NCI-H526 treated with DMSO at 0.1 percent for 48 hours (cell line): ENCODE measurements at regions not wholly inside any gene's neighbourhood (a gene's known extent, or its start where the extent isn't known, plus 50 kb on each side); places are given as distances from the start of the nearest gene placed in this dataset.
"Not testable (repeated sequence)": the region's sequence is repeated elsewhere in the genome, so short reads cannot be mapped to it uniquely, and the experiment has no call there.

Experiments
- DNase-seq: peaks from one replicate; lab custom pipeline; 2025; lab: John Stamatoyannopoulos, UW

DNA sequence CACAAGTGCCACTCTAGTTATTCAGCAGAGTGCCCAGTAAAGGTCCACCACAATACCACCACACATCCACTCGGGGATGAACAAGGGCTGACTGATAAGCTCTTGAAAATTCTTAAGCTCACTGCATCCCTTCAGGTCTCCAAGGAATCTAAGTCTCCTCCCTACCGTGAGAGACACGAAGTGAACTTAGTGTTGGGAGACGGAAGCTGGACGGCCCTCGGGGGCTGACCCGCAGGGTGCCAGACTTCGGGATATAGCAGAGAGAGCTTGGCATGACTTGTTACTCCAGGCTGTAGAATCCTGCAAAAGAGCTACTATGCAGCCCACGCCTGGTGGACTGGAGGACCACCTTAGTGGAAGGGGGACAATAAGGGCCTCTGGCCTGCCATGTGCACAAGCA is 75.1 kb downstream of the LYZL1 start:
- not testable (repeated sequence) for DNase-seq

GRCh38 chr10:29366206-29366605 is 77.3 kb downstream of the LYZL1 start:
- DNase-seq = not testable (repeated sequence)

GRCh38 chr10:29369419-29369818 is 80.5 kb downstream of the LYZL1 start:
- no peak for DNase-seq

DNA sequence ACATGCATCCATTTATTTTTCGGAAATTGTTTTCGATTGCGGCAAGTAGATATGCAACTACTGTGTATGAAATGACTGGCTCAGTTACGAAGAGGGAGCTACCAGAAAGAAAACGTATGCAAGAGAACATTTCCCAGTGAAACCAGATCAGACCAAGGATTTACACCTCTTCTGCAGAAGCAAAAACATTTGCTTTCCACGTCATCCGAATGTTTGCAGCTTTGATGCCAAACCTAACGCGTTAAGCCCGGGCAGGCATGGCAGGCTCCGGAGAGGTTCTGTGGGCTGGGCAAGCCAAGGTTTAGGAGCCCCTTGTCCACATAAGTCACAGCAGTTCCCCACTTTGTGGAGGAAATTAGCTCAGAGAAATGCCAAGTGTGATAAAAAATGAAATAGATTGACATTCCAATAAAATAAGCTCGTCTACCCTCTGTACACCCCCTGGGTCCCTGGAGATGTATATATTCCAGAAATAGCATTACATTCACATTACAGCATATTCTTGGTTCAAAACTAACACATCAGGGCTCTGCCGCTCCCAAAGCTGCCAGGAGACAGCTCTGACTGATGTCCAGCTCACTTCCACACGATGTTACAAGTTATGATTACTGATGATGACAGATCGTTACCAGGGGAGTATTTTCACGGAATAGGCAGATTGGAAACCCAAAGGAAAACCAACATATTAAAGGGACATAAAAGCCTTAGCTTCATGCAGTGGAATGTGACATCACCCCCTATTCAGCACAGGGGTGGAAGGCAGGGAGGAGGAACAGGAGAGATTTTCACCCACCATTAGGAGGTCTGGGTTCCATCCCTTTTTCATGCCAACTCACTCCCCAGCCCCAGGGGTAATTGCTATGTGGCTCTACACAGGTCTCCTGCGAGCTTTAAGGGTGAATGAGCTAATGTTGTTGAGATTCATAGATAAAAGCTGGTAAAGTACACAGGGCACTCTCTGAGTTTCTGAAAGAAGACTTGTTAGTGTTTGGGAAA is 81.5 kb downstream of the LYZL1 start:
- DNase-seq = no peak

GRCh38 chr10:29372920-29373319 is 84.0 kb downstream of the LYZL1 start:
- no peak for DNase-seq

- DNase-seq = no peak
Observed at GRCh38 chr10:29374162-29374561, 85.3 kb downstream of the LYZL1 start.

- DNase-seq = no peak
Observed at GRCh38 chr10:29375888-29376287, 87.0 kb downstream of the LYZL1 start.

DNA sequence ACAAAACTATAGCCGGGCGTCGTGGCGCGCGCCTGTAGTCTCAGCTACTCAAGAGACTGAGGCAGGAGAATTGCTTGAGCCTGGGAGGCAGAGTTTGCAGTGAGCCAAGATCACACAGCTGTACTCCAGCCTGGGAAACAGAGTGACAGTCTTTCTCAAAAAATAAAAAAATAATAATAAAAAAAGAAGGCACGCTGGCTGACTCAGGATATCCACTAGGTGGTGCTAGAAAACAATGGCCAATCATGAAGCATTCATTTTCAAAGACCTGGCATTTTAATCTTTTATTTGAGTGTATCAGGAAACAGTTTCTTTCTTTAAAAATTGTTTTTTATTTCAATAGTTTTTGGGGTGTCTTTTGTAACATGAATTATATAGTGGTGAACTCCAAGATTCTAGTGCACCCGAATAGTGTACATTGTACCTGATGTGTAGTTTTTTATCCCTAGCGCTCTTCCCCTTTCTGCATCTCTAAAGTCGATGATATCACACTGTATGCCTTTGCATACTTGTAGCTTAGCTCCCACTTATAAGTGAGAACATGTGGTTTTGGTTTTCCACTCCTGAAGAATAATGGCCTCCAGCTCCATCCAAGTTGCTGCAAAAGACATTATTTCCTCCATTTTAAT is 88.6 kb downstream of the LYZL1 start:
- no peak for DNase-seq

DNA sequence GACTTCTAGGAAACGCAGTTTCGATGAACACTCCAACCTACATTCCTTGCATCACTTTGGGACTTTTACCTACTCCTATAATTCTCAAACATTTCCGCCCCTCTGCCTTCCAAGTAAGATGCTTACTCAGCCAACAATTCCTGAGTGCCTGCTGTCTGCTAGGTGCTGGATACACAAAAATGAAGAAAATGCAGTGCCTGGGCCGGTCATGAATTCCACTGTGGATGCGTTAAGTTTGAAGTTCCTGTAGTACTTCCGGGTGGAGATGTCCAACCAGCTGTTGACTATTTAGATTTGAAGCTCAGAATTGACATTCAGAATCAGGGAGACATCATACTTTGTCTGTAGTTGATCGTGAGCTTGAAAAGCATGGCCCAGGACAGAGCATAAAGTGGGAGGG is 89.2 kb downstream of the LYZL1 start:
- DNase-seq = no peak

DNA sequence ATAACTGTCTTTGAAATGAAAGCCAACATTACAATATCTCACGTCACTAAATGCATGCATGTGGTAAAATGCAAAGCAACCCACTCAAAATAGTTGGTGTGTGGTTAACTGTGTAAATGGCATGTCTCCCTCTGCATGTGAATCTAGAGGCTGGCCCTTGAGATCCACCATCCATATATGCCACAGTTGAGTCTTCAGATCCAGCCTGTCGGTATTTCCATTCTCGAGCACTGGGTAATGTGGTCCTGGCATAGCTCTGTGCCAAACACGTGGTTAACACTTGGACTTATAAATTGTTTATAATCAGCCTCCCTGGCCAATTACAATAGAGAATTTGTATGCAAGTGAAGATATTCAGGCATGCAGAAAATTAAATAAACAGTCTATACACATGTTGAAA is 90.3 kb downstream of the LYZL1 start:
- no peak for DNase-seq

GRCh38 chr10:29379777-29380598 is 91.1 kb downstream of the LYZL1 start:
- not testable (repeated sequence) for DNase-seq

- not testable (repeated sequence) for DNase-seq
Observed at GRCh38 chr10:29380599-29381511, 92.0 kb downstream of the LYZL1 start.

DNA sequence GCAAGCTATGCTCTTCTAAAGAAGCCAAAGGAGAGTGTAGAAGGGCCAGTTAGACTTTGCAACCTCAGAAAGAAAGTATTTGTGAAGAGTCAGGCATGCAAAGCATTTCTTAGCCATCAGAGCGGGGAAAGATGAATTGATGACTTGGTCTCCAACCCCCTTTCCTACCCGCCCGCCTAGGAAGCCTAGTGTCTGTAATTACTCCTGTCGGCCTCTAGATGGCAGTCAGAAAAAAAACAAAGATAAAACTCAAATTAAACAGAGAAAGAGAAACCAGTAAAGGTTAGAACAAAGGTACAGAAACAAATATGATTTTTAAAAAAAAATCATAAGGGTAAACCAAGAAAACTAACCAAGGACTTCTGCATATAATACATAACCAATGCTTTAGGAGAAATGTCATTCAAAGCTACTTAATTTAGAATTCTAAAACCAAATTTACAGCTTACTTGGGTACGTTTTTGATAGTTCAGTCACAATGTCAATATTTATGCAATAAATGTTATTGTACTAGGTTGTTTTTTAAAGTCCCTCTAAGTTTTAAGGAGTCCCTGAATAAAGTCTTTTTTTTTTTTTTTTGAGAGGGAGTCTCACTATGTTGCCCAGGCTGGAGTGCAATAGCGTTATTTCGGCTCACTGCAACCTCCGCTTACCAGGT is 97.6 kb downstream of the LYZL1 start:
- DNase-seq = no peak

DNA sequence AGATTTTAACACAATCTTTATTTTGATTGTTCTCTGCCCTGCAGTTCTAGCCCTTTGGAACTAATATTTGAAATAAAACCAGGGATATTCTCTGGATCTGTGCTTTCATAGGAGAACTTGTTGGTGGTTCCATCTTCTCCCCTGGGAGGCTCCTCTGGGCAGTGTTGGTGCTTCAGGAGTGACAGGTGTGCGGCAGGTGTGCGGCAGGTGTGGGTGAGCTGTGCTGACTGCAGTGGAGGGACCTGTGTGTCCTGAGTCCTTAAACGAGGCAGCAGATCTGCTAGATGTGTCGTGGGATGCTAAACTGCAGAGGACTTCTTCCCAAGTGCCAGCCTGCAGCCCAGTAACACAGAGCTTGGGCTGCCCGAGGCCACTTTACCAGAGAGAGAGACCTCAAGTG is 98.4 kb downstream of the LYZL1 start:
- DNase-seq = peak; percentile 2

DNA sequence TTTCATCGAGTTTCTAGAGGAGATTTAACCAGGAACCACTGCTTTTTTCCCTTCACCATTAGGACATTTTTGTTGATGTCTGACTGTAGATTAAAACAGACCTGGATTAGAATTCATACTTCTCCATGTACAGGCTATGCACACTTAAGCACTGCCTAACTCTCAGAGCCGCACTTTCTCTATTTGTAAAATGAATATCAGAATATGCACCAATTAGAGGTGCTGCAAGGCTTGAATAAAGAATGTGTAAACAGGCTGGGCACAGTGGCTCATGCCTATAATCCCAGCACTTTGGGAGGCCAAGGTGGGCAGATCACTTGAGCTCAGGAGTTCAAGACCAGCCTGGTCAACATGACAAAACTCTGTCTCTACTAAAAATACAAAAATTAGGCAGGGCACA is 99.2 kb downstream of the LYZL1 start:
- DNase-seq = not testable (repeated sequence)

GRCh38 chr10:29389493-29389892 is 100.6 kb downstream of the LYZL1 start:
- DNase-seq = no peak

DNA sequence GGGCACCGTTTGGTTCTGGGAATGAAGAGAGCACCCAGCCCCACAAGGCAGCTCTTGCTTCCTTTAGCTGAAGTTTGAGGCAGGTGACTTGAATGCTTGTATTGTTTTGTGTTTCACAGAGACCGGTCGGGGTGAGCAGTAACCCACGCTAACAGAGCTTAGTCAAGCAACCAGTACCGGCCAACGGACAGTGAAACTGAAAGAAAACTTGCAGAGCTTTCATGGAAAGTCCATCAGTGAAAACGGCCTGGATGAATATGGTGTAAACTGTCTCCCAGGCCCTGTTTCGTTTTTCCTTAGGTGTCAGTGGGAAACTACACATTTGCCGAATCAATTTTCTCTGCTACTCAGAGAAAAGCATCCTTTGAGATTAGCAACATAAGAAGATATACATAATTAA is 101.1 kb downstream of the LYZL1 start:
- no peak for DNase-seq

DNA sequence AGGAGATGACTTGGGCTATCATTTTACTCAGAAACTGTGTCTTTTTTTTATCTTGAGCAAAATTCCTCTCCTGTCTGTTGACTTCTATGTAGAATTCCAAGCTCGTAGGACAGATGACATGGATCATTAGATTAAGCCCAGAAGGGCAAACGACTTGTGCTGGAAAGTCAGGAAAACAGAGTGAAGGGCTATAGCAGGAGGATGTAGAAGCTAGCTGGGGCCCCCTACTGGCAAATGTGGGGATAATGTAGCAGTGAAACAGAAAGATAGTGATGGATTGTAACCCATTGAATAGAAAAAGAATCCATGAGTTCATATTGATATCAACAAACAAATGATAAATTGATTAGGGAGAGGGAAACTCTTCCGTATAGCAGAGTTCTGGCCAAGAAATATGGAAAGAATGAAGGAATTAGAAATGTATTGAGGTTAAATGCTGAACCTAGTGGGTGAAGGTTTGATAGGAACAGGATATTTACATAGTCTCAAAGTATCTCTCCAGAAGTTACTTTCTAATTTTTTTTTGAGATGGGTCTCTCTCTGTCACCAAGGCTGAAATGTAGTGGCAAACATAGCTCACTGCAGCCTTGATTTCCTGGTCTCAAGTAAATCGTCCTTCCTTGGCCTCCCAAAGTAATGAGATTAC is 103.6 kb downstream of the LYZL1 start:
- DNase-seq = no peak

DNA sequence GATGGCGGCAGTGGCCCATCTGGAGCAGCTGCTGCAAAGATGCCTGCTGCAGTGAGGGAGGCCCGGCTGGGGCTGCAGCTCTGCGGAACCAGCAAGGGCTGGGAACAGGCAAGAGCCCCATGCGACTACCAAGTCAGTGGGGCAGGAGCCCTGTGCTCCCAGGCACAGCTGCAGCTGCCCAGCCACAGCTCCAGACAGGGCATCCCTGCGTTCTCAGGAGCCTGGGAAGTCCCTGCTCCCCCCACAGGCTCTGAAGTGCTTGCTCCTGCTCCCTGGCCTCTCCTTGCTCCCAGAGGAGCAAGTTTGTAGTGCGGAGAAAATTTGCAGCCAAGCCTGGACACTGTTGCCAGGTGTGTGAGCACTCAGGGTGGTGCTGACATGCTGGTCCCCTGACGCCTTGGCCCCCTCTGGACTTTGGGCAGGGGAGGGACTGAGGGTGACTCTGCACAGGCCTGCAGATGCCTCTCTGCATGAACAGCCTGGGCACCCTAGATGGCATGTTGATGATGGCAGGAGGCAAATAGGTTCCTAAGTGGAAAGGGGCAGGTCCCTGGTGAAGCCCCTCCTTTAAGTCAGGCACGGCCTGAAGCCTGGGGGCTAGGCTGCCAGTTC is 105.6 kb downstream of the LYZL1 start:
- no peak for DNase-seq

GRCh38 chr10:29395409-29395808 is 106.5 kb downstream of the LYZL1 start:
- no peak for DNase-seq
